GM06990 (cell line): ENCODE measurements at regions not wholly inside any gene's neighbourhood (a gene's known extent, or its start where the extent isn't known, plus 50 kb on each side); places are given as distances from the start of the nearest gene placed in this dataset.

Experiments
- DNase-seq: peaks from one replicate; pipeline ENCODE4 v3.0.0-alpha.2; 2011; ENCODE audit not compliant: insufficient read length; ENCODE audit errors: extremely low read depth
- H3K27me3 ChIP-seq: replicated peaks from 2 replicates; pipeline ENCODE4 v1.6.0; 2011; ENCODE audit warnings: low read length; ENCODE audit not compliant: control insufficient read depth, insufficient read depth
- H3K36me3 ChIP-seq: 2 replicates; pipeline ENCODE4 v1.5.1; 2011; ENCODE audit warnings: low read length; ENCODE audit not compliant: control insufficient read depth, insufficient read depth
- H3K4me3 ChIP-seq: replicated peaks from 2 replicates; pipeline ENCODE4 v1.5.1; 2011; ENCODE audit warnings: low read depth, mild to moderate bottlenecking, control low read depth, low read length
- CTCF ChIP-seq: IDR thresholded peaks from 2 replicates; pipeline ENCODE4 v1.5.1; 2011; ENCODE audit warnings: low read length, control low read depth, mild to moderate bottlenecking, inconsistent platforms; ENCODE audit not compliant: insufficient read depth, poor library complexity, severe bottlenecking

- no peaks in the 10 kb centered on the region for H3K36me3 ChIP-seq
- DNase-seq: no peak
- no peak for TF ChIP-seq CTCF
These were observed 1048.8 kb upstream of the ACO1 start for GRCh38 chr9:31335529-31336234.

GRCh38 chr9:31336386-31336785 is 1048.1 kb upstream of the ACO1 start:
- no peak for TF ChIP-seq CTCF
- no peaks in the 10 kb centered on the region for H3K27me3 ChIP-seq
- H3K36me3 ChIP-seq: no peaks in the 10 kb centered on the region

More at GRCh38 chr9:31335529-31336234, 1048.8 kb upstream of the ACO1 start:
- Histone ChIP-seq H3K27me3 (no peaks in the 10 kb centered on the region), H3K4me3 (no peak overlapping the region)

GRCh38 chr9:31336841-31337240 is 1047.6 kb upstream of the ACO1 start:
- H3K27me3 ChIP-seq: no peaks in the 10 kb centered on the region
- no peaks in the 10 kb centered on the region for H3K36me3 ChIP-seq
- no peak overlapping the region for H3K4me3 ChIP-seq
- DNase-seq: no peak
- no peak for TF ChIP-seq CTCF

More at GRCh38 chr9:31336386-31336785, 1048.1 kb upstream of the ACO1 start:
- no peak for DNase-seq
- no peak overlapping the region for H3K4me3 ChIP-seq

- no peaks in the 10 kb centered on the region for H3K27me3 ChIP-seq
- DNase-seq: no peak
- TF ChIP-seq CTCF: no peak
- H3K4me3 ChIP-seq: no peak overlapping the region
- H3K36me3 ChIP-seq: no peaks in the 10 kb centered on the region
These were observed 1037.3 kb upstream of the ACO1 start for GRCh38 chr9:31347082-31347617.

- no peaks in the 10 kb centered on the region for H3K27me3 ChIP-seq
- no peaks in the 10 kb centered on the region for H3K36me3 ChIP-seq
- H3K4me3 ChIP-seq: no peak overlapping the region
- no peak for DNase-seq
- TF ChIP-seq CTCF: no peak
These were observed 1029.1 kb upstream of the ACO1 start for GRCh38 chr9:31355159-31355882.
